ENCODE measurements at regions not wholly inside any gene's neighbourhood (a gene's known extent, or its start where the extent isn't known, plus 50 kb on each side); places are given as distances from the start of the nearest gene placed in this dataset.

GRCh38 chr7:145520284-145520683 lies 596.3 kb upstream of the CNTNAP2 start:
- Histone ChIP-seq H3K27ac (ENCODE audit: low read length) (no peak overlapping the region), H3K27me3 (ENCODE audit: low read depth, low read length) (no peaks in the 10 kb centered on the region), H3K4me3 (ENCODE audit: low read depth in 1 of 2, low read length in 2 of 2) (no peak overlapping the region), H3K9me3 (ENCODE audit: control insufficient read depth in 1 of 2, low read length in 2 of 2) (no peaks in the 10 kb centered on the region), H3K36me3 (ENCODE audit: control insufficient read depth in 1 of 2, insufficient read depth in 2 of 2, low read length in 2 of 2) (no peaks in the 10 kb centered on the region), H3K4me1 (ENCODE audit: control insufficient read depth in 1 of 2, insufficient read depth in 2 of 2, low read length in 2 of 2) (no peaks in the 10 kb centered on the region)

DNA sequence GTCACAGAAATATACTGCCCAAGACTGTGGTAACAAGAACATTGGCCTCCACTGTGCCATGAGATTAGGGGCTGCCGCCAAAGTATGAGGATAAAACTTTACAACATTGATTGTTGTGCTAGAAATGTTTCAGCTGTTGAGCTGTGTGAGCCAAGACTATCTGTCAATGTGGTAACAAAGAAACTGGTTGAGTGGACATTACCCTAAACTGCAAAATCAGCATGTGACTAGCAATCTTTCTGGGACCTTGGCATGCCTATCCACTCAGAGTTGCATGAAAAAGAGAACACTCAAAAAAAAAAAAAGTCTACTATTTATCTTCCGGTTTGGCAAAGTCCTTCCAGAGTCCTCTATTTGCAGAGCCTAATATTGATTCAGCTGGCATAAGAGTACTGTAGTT lies 605.6 kb upstream of the CNTNAP2 start:
- Histone ChIP-seq H3K4me3 (ENCODE audit: low read depth in 1 of 2, low read length in 2 of 2) (no peak overlapping the region), H3K4me1 (ENCODE audit: control insufficient read depth in 1 of 2, insufficient read depth in 2 of 2, low read length in 2 of 2) (no peaks in the 10 kb centered on the region), H3K36me3 (ENCODE audit: control insufficient read depth in 1 of 2, insufficient read depth in 2 of 2, low read length in 2 of 2) (no peaks in the 10 kb centered on the region), H3K9me3 (ENCODE audit: control insufficient read depth in 1 of 2, low read length in 2 of 2) (peaks cover 0 to 2% of the 10 kb centered on the region in 2 donors), H3K27me3 (ENCODE audit: low read depth, low read length) (no peaks in the 10 kb centered on the region), H3K27ac (ENCODE audit: low read length) (no peak overlapping the region)

GRCh38 chr7:145497911-145498525 lies 618.6 kb upstream of the CNTNAP2 start:
- Histone ChIP-seq H3K9me3 (ENCODE audit: control insufficient read depth in 1 of 2, low read length in 2 of 2) (peaks cover 0 to 5% of the 10 kb centered on the region in 2 donors), H3K27ac (ENCODE audit: low read length) (no peak overlapping the region), H3K4me1 (ENCODE audit: control insufficient read depth in 1 of 2, insufficient read depth in 2 of 2, low read length in 2 of 2) (no peaks in the 10 kb centered on the region), H3K36me3 (ENCODE audit: control insufficient read depth in 1 of 2, insufficient read depth in 2 of 2, low read length in 2 of 2) (no peaks in the 10 kb centered on the region), H3K4me3 (ENCODE audit: low read depth in 1 of 2, low read length in 2 of 2) (no peak overlapping the region), H3K27me3 (ENCODE audit: low read depth, low read length) (no peaks in the 10 kb centered on the region)

DNA sequence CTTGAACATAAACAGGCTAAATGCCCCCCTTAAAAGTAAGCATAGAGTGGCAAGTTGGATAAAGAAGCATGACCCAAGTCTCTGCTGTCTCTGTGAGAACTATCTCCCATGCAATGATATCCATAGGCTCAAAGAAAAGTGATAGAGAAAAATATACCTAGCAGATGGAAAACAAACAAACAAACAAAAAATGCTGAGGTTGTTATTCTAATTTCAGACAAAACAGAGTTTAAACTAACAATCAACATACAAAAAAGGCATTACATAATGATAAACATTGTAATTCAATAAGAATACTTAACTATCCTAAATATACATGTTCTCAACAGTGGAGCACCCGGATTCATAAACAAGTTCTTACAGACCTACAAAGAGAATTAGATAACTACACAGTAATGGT lies 626.2 kb upstream of the CNTNAP2 start:
- H3K4me1 ChIP-seq (ENCODE audit: control insufficient read depth in 1 of 2, insufficient read depth in 2 of 2, low read length in 2 of 2): no peaks in the 10 kb centered on the region
- peaks cover 0 to 11% of the 10 kb centered on the region in 2 donors for H3K9me3 ChIP-seq (ENCODE audit: control insufficient read depth in 1 of 2, low read length in 2 of 2)
- no peaks in the 10 kb centered on the region for H3K36me3 ChIP-seq (ENCODE audit: control insufficient read depth in 1 of 2, insufficient read depth in 2 of 2, low read length in 2 of 2)
- no peak overlapping the region for H3K27ac ChIP-seq (ENCODE audit: low read length)
- no peaks in the 10 kb centered on the region for H3K27me3 ChIP-seq (ENCODE audit: low read depth, low read length)
- no peak overlapping the region for H3K4me3 ChIP-seq (ENCODE audit: low read depth in 1 of 2, low read length in 2 of 2)

DNA sequence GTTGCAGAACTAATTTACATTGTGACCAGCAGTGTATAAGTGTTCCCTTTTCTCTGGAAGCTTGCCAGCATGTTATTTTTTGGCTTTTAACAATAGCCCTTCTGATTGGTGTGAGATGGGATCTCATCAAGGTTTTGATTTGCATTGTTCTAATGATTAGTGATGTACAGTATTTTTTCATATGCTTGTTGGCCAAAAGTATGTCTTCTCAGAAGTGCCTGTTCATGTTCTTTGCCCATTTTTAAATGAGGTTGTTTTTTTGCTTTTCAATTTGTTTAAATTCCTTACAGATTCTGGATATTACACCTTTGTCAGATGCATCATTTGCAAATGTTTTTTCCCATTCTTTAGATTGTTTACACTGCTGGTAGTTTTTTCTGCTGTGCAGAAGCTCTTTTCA lies 627.0 kb upstream of the CNTNAP2 start:
- H3K27ac ChIP-seq (ENCODE audit: low read length): no peak overlapping the region
- no peaks in the 10 kb centered on the region for H3K36me3 ChIP-seq (ENCODE audit: control insufficient read depth in 1 of 2, insufficient read depth in 2 of 2, low read length in 2 of 2)
- no peaks in the 10 kb centered on the region for H3K4me1 ChIP-seq (ENCODE audit: control insufficient read depth in 1 of 2, insufficient read depth in 2 of 2, low read length in 2 of 2)
- H3K4me3 ChIP-seq (ENCODE audit: low read depth in 1 of 2, low read length in 2 of 2): no peak overlapping the region
- no peaks in the 10 kb centered on the region for H3K27me3 ChIP-seq (ENCODE audit: low read depth, low read length)
- H3K9me3 ChIP-seq (ENCODE audit: control insufficient read depth in 1 of 2, low read length in 2 of 2): peaks cover 0 to 11% of the 10 kb centered on the region in 2 donors

GRCh38 chr7:145488816-145489215 lies 627.8 kb upstream of the CNTNAP2 start:
- H3K27ac ChIP-seq (ENCODE audit: low read length): no peak overlapping the region
- H3K27me3 ChIP-seq (ENCODE audit: low read depth, low read length): no peaks in the 10 kb centered on the region
- no peaks in the 10 kb centered on the region for H3K36me3 ChIP-seq (ENCODE audit: control insufficient read depth in 1 of 2, insufficient read depth in 2 of 2, low read length in 2 of 2)
- H3K4me1 ChIP-seq (ENCODE audit: control insufficient read depth in 1 of 2, insufficient read depth in 2 of 2, low read length in 2 of 2): no peaks in the 10 kb centered on the region
- peaks cover 0 to 11% of the 10 kb centered on the region in 2 donors for H3K9me3 ChIP-seq (ENCODE audit: control insufficient read depth in 1 of 2, low read length in 2 of 2)
- peak overlapping the region in 1 of 2 donors; percentile 19 for H3K4me3 ChIP-seq (ENCODE audit: low read depth in 1 of 2, low read length in 2 of 2)

- no peaks in the 10 kb centered on the region for H3K36me3 ChIP-seq (ENCODE audit: control insufficient read depth in 1 of 2, insufficient read depth in 2 of 2, low read length in 2 of 2)
- H3K4me1 ChIP-seq (ENCODE audit: control insufficient read depth in 1 of 2, insufficient read depth in 2 of 2, low read length in 2 of 2): no peaks in the 10 kb centered on the region
- no peaks in the 10 kb centered on the region for H3K9me3 ChIP-seq (ENCODE audit: control insufficient read depth in 1 of 2, low read length in 2 of 2)
- no peak overlapping the region for H3K4me3 ChIP-seq (ENCODE audit: low read depth in 1 of 2, low read length in 2 of 2)
- H3K27ac ChIP-seq (ENCODE audit: low read length): no peak overlapping the region
- H3K27me3 ChIP-seq (ENCODE audit: low read depth, low read length): no peaks in the 10 kb centered on the region
These were observed 634.6 kb upstream of the CNTNAP2 start for GRCh38 chr7:145481985-145482384.

GRCh38 chr7:145478541-145478940 lies 638.1 kb upstream of the CNTNAP2 start:
- H3K27ac ChIP-seq (ENCODE audit: low read length): no peak overlapping the region
- no peaks in the 10 kb centered on the region for H3K9me3 ChIP-seq (ENCODE audit: control insufficient read depth in 1 of 2, low read length in 2 of 2)
- H3K4me3 ChIP-seq (ENCODE audit: low read depth in 1 of 2, low read length in 2 of 2): no peak overlapping the region
- no peaks in the 10 kb centered on the region for H3K27me3 ChIP-seq (ENCODE audit: low read depth, low read length)
- H3K4me1 ChIP-seq (ENCODE audit: control insufficient read depth in 1 of 2, insufficient read depth in 2 of 2, low read length in 2 of 2): no peaks in the 10 kb centered on the region
- no peaks in the 10 kb centered on the region for H3K36me3 ChIP-seq (ENCODE audit: control insufficient read depth in 1 of 2, insufficient read depth in 2 of 2, low read length in 2 of 2)

DNA sequence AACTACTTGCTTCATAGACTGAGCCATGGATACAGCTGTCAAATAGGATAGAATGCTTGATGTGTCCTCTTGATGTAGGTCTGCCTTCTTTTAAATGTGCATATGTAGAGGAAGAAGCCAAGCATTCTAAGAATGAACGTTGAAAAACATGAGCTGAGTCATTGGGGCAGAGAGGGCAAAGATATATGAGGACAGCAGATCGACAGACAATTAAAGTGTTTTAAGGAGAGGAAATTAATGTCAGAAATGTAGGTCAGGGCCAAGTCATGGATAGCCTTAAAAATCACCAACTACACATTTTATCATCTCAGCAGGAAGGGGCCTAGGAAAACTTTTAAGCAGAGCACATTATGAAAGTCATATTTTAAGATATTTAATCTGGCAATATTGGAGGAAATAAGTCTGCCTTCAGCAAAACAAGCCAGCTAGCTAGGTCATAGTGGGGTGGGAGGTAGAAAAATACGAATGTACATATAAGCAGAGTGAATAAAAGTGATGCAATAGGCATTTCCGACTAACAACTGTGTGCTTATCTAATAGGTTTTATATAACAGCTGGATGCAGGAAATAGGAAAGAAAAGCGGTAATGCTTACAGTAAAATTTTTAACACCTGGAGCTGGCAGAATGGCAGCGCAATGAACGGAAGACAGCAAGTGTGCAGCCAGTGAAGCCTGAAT lies 638.3 kb upstream of the TPK1 start:
- H3K9me3 ChIP-seq (ENCODE audit: control insufficient read depth in 1 of 2, low read length in 2 of 2): no peaks in the 10 kb centered on the region
- H3K27ac ChIP-seq (ENCODE audit: low read length): no peak overlapping the region
- no peaks in the 10 kb centered on the region for H3K36me3 ChIP-seq (ENCODE audit: control insufficient read depth in 1 of 2, insufficient read depth in 2 of 2, low read length in 2 of 2)
- no peaks in the 10 kb centered on the region for H3K27me3 ChIP-seq (ENCODE audit: low read depth, low read length)
- H3K4me1 ChIP-seq (ENCODE audit: control insufficient read depth in 1 of 2, insufficient read depth in 2 of 2, low read length in 2 of 2): no peaks in the 10 kb centered on the region
- no peak overlapping the region for H3K4me3 ChIP-seq (ENCODE audit: low read depth in 1 of 2, low read length in 2 of 2)

- H3K27me3 ChIP-seq (ENCODE audit: low read depth, low read length): no peaks in the 10 kb centered on the region
- no peaks in the 10 kb centered on the region for H3K9me3 ChIP-seq (ENCODE audit: control insufficient read depth in 1 of 2, low read length in 2 of 2)
- H3K4me3 ChIP-seq (ENCODE audit: low read depth in 1 of 2, low read length in 2 of 2): no peak overlapping the region
- H3K27ac ChIP-seq (ENCODE audit: low read length): no peak overlapping the region
- H3K36me3 ChIP-seq (ENCODE audit: control insufficient read depth in 1 of 2, insufficient read depth in 2 of 2, low read length in 2 of 2): no peaks in the 10 kb centered on the region
- H3K4me1 ChIP-seq (ENCODE audit: control insufficient read depth in 1 of 2, insufficient read depth in 2 of 2, low read length in 2 of 2): no peaks in the 10 kb centered on the region
These were observed 636.0 kb upstream of the TPK1 start for GRCh38 chr7:145471883-145472282.

DNA sequence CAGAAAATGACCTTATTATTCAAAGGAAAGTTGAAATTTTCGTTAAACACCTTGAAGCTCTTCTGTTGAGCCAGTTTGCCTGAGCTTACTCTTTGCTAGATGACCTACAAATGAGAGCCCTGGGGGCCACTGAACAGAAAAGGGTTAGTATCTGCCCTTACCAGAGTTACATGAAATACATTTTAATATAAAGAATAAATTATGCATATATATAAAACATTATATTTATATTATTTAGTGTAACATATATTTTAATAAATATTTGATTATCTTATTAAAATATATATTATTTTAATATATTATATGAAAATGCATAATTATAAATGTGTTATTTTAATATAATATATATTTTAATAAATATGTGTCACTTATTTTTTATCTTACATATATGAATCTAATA lies 628.4 kb upstream of the TPK1 start:
- H3K4me1 ChIP-seq (ENCODE audit: control insufficient read depth in 1 of 2, insufficient read depth in 2 of 2, low read length in 2 of 2): no peaks in the 10 kb centered on the region
- no peaks in the 10 kb centered on the region for H3K36me3 ChIP-seq (ENCODE audit: control insufficient read depth in 1 of 2, insufficient read depth in 2 of 2, low read length in 2 of 2)
- H3K27ac ChIP-seq (ENCODE audit: low read length): no peak overlapping the region
- no peaks in the 10 kb centered on the region for H3K27me3 ChIP-seq (ENCODE audit: low read depth, low read length)
- H3K4me3 ChIP-seq (ENCODE audit: low read depth in 1 of 2, low read length in 2 of 2): no peak overlapping the region
- H3K9me3 ChIP-seq (ENCODE audit: control insufficient read depth in 1 of 2, low read length in 2 of 2): peaks cover 0 to 5% of the 10 kb centered on the region in 2 donors

GRCh38 chr7:145462463-145462862 lies 626.6 kb upstream of the TPK1 start:
- Histone ChIP-seq H3K27me3 (ENCODE audit: low read depth, low read length) (no peaks in the 10 kb centered on the region), H3K36me3 (ENCODE audit: control insufficient read depth in 1 of 2, insufficient read depth in 2 of 2, low read length in 2 of 2) (no peaks in the 10 kb centered on the region), H3K4me1 (ENCODE audit: control insufficient read depth in 1 of 2, insufficient read depth in 2 of 2, low read length in 2 of 2) (no peaks in the 10 kb centered on the region), H3K9me3 (ENCODE audit: control insufficient read depth in 1 of 2, low read length in 2 of 2) (peaks cover 0 to 5% of the 10 kb centered on the region in 2 donors), H3K27ac (ENCODE audit: low read length) (no peak overlapping the region), H3K4me3 (ENCODE audit: low read depth in 1 of 2, low read length in 2 of 2) (no peak overlapping the region)

Measured in muscle layer of duodenum (tissue), 2 donors.